WTC11 (cell line): ENCODE measurements at regions not wholly inside any gene's neighbourhood (a gene's known extent, or its start where the extent isn't known, plus 50 kb on each side); places are given as distances from the start of the nearest gene placed in this dataset.

Experiments
- NR3C1 ChIP-seq: sonication (generic); formaldehyde crosslinking; conservative IDR thresholded peaks from 2 replicates; pipeline ENCODE4 v1.8.1; 2023; ENCODE audit warnings: low read depth, mild to moderate bottlenecking, missing genetic modification reagents
- SP1 ChIP-seq: sonication (generic); formaldehyde crosslinking; conservative IDR thresholded peaks from 2 replicates; pipeline ENCODE4 v1.8.1; 2022; ENCODE audit warnings: missing genetic modification reagents
- TF ChIP-seq, protein P1 (sequence below): sonication (generic); formaldehyde crosslinking; IDR thresholded peaks from 2 replicates; pipeline ENCODE4 v1.8.0; 2022; ENCODE audit warnings: mild to moderate bottlenecking, missing genetic modification reagents
- TF ChIP-seq, protein P2 (sequence below): fragments of 200-600 bp; IDR thresholded peaks from 2 replicates; pipeline ENCODE4 v1.8.0; 2022; ENCODE audit warnings: antibody characterized with exemption
- TF ChIP-seq, protein P3 (sequence below): sonication (generic); formaldehyde crosslinking; IDR thresholded peaks from 2 replicates; pipeline ENCODE4 v1.8.0; 2022; ENCODE audit warnings: mild to moderate bottlenecking, missing genetic modification reagents
- TF ChIP-seq, protein P4 (sequence below): sonication (generic); formaldehyde crosslinking; IDR thresholded peaks from 2 replicates; pipeline ENCODE4 v1.8.1; 2022; ENCODE audit warnings: low read depth, mild to moderate bottlenecking, moderate library complexity, missing genetic modification reagents, borderline replicate concordance
- TF ChIP-seq, protein P5 (sequence below): fragments of 250-450 bp; sonication (Bioruptor Pico); IDR thresholded peaks from 2 replicates; pipeline ENCODE4 v1.9.0; 2021; ENCODE audit warnings: mild to moderate bottlenecking

DNA sequence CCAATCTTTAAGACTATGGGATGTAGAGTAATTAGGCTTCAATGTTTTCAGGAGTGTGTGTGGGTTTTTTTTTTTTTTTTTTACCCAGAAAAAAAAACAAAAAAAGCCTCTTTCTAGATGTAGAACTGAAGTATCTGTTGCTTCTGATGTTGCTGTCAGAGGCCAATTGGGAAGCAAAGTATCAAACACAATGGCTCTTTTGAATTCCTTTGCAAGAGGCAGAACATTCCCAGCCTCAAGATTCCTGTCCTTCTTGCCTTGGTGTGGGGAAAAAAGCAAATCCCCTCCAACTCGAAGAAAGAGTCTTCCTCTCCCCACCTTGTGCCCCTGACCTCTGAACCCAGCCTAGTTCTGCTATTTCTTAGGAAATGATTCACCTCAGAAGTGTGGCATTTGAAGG, 55.4 kb upstream of the LMO4 start:
- TF ChIP-seq, protein P1, sequence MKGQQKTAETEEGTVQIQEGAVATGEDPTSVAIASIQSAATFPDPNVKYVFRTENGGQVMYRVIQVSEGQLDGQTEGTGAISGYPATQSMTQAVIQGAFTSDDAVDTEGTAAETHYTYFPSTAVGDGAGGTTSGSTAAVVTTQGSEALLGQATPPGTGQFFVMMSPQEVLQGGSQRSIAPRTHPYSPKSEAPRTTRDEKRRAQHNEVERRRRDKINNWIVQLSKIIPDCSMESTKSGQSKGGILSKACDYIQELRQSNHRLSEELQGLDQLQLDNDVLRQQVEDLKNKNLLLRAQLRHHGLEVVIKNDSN (CRISPR knock-in tag): no peak
- TF ChIP-seq NR3C1 (no peak), SP1 (CRISPR knock-in tag) (no peak)
- TF ChIP-seq, protein P2, sequence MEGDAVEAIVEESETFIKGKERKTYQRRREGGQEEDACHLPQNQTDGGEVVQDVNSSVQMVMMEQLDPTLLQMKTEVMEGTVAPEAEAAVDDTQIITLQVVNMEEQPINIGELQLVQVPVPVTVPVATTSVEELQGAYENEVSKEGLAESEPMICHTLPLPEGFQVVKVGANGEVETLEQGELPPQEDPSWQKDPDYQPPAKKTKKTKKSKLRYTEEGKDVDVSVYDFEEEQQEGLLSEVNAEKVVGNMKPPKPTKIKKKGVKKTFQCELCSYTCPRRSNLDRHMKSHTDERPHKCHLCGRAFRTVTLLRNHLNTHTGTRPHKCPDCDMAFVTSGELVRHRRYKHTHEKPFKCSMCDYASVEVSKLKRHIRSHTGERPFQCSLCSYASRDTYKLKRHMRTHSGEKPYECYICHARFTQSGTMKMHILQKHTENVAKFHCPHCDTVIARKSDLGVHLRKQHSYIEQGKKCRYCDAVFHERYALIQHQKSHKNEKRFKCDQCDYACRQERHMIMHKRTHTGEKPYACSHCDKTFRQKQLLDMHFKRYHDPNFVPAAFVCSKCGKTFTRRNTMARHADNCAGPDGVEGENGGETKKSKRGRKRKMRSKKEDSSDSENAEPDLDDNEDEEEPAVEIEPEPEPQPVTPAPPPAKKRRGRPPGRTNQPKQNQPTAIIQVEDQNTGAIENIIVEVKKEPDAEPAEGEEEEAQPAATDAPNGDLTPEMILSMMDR: no peak
- TF ChIP-seq, protein P3, sequence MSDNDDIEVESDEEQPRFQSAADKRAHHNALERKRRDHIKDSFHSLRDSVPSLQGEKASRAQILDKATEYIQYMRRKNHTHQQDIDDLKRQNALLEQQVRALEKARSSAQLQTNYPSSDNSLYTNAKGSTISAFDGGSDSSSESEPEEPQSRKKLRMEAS (CRISPR knock-in tag): no peak
- TF ChIP-seq, protein P4, sequence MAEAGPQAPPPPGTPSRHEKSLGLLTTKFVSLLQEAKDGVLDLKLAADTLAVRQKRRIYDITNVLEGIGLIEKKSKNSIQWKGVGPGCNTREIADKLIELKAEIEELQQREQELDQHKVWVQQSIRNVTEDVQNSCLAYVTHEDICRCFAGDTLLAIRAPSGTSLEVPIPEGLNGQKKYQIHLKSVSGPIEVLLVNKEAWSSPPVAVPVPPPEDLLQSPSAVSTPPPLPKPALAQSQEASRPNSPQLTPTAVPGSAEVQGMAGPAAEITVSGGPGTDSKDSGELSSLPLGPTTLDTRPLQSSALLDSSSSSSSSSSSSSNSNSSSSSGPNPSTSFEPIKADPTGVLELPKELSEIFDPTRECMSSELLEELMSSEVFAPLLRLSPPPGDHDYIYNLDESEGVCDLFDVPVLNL (CRISPR knock-in tag): no peak
- TF ChIP-seq, protein P5, sequence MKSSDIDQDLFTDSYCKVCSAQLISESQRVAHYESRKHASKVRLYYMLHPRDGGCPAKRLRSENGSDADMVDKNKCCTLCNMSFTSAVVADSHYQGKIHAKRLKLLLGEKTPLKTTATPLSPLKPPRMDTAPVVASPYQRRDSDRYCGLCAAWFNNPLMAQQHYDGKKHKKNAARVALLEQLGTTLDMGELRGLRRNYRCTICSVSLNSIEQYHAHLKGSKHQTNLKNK (CRISPR knock-in tag): no peak
